Muscle of leg (tissue), 3 donors: ENCODE measurements at regions not wholly inside any gene's neighbourhood (a gene's known extent, or its start where the extent isn't known, plus 50 kb on each side); places are given as distances from the start of the nearest gene placed in this dataset.
"Not testable (repeated sequence)": the region's sequence is repeated elsewhere in the genome, so short reads cannot be mapped to it uniquely, and the experiment has no call there.

Experiments
- DNase-seq: peaks from one replicate; pipeline ENCODE4 v3.0.0; 2013
- H3K27ac ChIP-seq: one replicate; pipeline ENCODE4 v1.5.1; 2013; ENCODE audit warnings: mild to moderate bottlenecking, low read length, control low read depth
- H3K27me3 ChIP-seq: one replicate; pipeline ENCODE4 v1.6.1; 2013; ENCODE audit warnings: low read length; ENCODE audit not compliant: control insufficient read depth, insufficient read depth
- H3K36me3 ChIP-seq: one replicate; pipeline ENCODE4 v1.6.1; 2013; ENCODE audit warnings: low read length; ENCODE audit not compliant: control insufficient read depth, insufficient read depth
- H3K4me1 ChIP-seq: one replicate; pipeline ENCODE4 v1.6.1; 2013; ENCODE audit warnings: low read length; ENCODE audit not compliant: control insufficient read depth, insufficient read depth
- H3K4me3 ChIP-seq: one replicate; pipeline ENCODE4 v1.5.1; 2013; ENCODE audit warnings: low read length, control low read depth
- H3K9me3 ChIP-seq: replicated peaks from 2 replicates; pipeline ENCODE4 v1.6.1; 2013; ENCODE audit warnings: low read depth, low read length; ENCODE audit not compliant: control insufficient read depth
- WGBS: methylation state at CpG from one replicate; pipeline ENCODE4 v1.1.5; 2013; ENCODE audit warnings: missing lambda C conversion rate; ENCODE audit not compliant: insufficient coverage; 5-methylcytosine and 5-hydroxymethylcytosine counted together

DNA sequence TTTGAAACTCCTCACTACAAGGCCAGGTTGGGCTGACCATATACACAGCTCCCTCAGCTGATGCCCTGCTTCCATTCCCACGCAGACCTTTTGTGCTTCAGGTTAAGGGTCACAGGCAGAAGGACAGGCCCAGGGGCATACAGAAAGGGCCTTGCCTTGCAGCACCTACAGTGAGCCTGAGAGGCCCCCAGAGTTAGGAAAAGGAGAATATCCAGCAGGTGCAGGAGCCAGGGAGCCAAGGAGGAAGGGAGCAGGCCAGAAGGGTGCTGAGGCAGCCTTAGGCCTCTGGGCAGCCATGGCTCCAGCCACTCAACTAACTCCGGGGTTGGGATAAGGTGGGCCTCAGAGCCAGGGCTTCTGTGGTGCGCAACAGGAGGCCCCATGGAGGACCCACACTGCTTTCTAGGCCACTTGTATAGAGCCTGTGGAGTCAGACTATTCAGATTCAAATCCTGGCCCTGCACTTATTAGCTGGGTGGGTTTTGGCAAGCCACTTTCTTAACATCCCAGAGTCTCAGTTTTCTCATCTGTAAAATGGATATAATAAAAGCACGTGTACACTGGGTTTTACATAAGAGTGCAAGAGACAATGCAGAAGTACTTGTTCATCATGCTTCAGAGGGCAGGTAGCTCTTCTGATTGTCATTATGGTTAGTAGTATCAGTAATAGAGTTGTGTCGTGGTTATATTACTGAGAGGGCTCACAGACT is 214.6 kb upstream of the HAAO start:
- Histone ChIP-seq H3K9me3 (peaks cover 3% of the 10 kb centered on the region), H3K27ac (no peak overlapping the region), H3K4me1 (peaks cover 13% of the 10 kb centered on the region), H3K36me3 (no peaks in the 10 kb centered on the region), H3K27me3 (no peaks in the 10 kb centered on the region), H3K4me3 (no peak overlapping the region)
- DNase-seq = no peak
- WGBS = 70% methylated on average over 3 of the region's 5 CpGs

DNA sequence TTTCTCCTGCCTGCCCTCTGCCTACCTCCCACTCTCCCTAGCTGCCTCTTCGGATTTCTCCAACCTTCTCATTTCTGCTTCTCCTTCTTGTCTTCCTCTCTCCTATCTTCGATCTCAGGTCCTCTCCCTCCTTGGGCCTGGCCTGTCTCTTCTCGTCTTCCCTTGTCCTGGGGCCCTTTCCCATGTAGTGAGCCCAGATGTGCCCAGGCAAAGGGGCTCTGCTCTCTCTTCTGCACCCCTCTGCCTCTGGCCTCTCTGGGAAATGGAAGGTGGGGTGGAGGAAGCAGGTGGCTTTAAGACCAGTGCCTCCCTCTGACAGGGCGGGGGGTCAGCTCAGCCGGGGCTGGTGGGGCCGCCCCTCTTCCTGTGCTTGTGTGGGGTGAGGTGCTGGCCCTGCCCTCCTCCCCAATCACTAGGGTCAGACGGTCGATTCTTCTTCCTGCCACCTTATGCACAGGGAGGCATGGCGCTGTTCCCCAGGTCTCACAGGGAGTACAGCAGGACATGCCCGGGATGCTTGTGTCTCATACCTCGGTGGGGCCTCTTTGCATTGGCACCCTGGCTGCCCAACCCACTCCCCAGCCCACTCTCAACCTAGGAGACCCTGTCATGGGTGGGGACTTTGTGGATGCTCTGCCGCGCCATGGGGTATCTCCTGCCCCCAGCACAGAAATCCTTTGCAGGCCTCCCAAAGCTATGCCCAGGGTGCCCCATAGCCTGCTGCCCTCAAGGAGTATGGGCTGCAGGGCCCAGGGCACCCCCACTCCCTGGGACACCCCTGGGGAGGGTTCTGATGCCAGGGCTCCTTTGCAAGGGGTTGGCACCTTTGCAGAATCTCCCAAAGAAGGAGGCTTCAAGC is 213.8 kb upstream of the HAAO start:
- Histone ChIP-seq H3K9me3 (peaks cover 3% of the 10 kb centered on the region), H3K4me1 (peaks cover 13% of the 10 kb centered on the region), H3K36me3 (no peaks in the 10 kb centered on the region), H3K27me3 (no peaks in the 10 kb centered on the region), H3K4me3 (no peak overlapping the region), H3K27ac (no peak overlapping the region)
- no peak for DNase-seq
- WGBS = 78% methylated on average over 7 of the region's 13 CpGs

DNA sequence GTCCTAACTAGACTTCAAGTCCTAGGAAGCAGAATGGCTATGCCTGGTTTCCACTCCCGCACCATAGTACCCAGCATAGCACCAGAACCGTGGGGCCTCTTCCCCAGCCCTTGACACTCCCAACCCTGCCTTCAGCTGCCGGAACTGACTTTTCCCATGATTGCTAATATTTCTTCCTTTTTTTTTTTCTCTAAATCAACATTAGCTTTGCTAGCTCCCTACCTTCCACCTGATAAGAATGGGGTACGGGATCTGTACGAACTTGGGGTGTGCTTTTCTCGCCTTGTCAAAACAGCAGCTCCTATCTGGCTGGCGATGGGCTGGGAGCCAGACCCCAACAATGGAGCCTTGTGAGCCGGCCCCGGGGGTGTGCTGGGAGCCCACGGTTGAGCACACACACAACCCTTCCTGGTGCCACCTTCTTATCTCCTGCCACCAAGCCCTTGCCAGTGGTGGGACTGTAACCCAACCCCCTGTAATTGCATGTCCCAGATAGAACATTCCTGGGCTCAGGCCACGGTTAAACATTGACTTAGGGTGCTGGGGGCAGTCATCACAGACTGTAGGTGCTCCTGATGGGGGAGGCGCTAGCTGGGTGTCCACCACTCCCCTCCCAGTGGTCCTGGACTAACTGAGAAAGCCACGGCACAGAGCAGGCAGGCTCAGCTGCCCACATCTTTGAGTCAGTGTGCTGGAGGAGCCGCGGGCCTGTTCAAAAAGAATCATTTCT is 213.0 kb upstream of the HAAO start:
- H3K9me3 ChIP-seq = peaks cover 3% of the 10 kb centered on the region
- peaks cover 15% of the 10 kb centered on the region for H3K4me1 ChIP-seq
- H3K4me3 ChIP-seq = no peak overlapping the region
- no peak for DNase-seq
- no peaks in the 10 kb centered on the region for H3K27me3 ChIP-seq
- 75% methylated on average over 10 of the region's 15 CpGs for WGBS
- no peak overlapping the region for H3K27ac ChIP-seq
- no peaks in the 10 kb centered on the region for H3K36me3 ChIP-seq

DNA sequence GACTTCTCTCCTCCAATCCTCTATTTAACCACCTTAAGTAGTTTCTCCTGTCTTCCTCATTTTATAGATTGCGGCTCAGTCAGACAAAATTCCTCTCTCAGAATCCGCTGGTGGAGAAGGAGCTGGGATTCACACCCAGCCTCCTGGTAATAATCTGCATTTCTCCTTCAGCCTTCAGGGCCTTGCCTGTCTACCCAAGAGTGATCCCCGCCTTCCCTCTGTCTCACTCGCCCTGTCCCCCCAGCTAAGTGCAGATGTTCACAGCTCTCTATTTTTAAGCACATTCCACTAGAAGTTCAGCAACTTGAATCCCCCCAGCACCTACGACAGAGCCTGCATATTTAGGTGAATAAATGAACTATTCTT is 212.5 kb upstream of the HAAO start:
- Histone ChIP-seq H3K27ac (no peak overlapping the region), H3K4me1 (peaks cover 18% of the 10 kb centered on the region), H3K4me3 (no peak overlapping the region), H3K27me3 (no peaks in the 10 kb centered on the region), H3K36me3 (no peaks in the 10 kb centered on the region), H3K9me3 (peaks cover 3% of the 10 kb centered on the region)
- DNase-seq = no peak
- whole genome bisulfite sequencing = 59% methylated on average over 4 of the region's 5 CpGs

DNA sequence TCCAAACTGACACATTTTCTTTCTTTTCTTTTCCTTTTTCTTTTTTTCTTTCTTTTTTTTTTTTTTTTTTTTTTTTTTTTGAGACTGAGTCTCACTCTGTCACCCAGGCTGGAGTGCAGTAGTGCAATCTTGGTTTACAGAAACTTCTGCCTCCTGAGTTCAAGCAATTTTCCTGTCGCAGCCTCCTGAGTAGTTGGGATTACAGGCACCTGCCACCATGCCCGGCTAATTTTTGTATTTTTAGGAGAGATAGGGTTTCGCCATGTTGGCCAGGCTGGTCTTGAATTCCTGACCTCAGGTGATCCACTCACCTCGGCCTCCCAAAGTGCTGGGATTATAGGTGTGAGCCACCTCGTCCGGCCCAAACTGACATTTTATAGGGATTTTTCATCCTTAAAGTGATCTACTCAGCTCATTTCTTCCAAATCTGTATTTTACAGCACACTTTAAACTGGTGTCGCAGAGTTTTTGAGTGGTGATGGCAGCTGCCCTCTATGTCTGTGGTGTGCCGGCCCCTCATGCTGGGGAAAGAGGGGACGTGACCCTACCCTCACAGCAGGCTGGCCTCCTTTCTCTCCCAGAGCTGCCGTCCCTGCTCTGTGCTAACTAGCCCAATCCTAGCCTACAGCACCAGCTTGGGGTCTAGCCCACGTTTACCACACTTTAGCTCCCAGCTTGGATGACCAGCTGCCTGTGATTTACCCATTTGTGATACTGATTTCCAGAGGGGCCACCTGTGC is 211.9 kb upstream of the HAAO start:
- not testable (repeated sequence) for H3K36me3 ChIP-seq, H3K27me3 ChIP-seq, H3K27ac ChIP-seq, H3K9me3 ChIP-seq, DNase-seq, H3K4me3 ChIP-seq
- 81% methylated on average over 4 of the region's 11 CpGs for WGBS
- peaks cover 21% of the 10 kb centered on the region for H3K4me1 ChIP-seq

DNA sequence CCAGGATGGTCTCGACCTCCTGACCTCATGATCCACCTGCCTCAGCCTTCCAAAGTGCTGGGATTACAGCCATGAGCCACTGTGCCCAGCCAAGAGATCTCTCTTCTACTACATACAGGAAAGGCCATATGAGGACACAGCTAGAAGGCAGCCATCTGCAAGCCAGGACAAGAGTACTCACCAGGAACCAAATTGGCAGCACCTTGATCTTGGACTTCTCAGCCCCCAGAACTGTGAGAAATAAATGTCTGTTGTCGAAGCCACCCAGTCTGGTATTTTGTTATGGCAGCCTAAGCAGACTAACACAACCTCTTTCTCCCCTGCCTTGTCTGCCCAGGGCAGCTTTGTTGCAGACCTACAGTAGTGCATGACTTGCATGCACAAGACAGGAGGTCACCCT is 211.3 kb upstream of the HAAO start:
- H3K27me3 ChIP-seq = no peaks in the 10 kb centered on the region
- DNase-seq = no peak
- peaks cover 3% of the 10 kb centered on the region for H3K9me3 ChIP-seq
- peaks cover 23% of the 10 kb centered on the region for H3K4me1 ChIP-seq
- H3K36me3 ChIP-seq = no peaks in the 10 kb centered on the region
- WGBS = 100% methylated on average over 1 of the region's 2 CpGs
- H3K27ac ChIP-seq = no peak overlapping the region
- no peak overlapping the region for H3K4me3 ChIP-seq

DNA sequence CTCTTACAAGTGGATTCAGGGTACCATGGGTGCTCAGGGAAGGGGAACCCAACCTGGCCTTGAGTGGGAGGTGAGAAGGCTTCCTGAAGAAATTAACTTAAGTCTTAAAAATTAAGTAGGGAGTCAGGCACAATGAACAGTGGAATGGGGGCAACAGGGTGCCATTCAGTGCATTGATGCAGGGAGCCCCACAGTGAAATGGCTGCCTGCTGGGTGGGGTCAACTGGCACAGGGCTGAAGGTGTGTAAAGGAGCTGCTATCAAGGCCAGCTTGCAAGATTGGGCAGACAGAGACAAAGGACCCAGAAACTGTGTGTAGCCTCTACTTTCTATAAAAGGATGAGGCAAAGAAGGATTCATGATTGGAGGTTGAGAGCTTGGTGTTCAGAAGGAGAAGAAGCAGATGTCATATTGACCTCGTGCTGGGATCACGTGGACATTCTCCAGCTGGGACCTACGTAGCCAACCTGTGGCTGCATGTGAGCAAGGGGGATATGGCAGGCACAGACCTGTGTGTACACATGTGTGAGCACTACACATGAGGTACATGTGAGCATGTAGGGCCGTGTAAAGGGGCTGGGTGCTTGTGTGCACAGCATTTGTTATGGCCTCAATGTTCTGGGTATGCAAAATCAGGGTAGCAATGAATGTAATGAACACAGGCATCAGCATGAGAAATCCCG is 209.5 kb upstream of the HAAO start:
- Histone ChIP-seq H3K27ac (no peak overlapping the region), H3K9me3 (no peaks in the 10 kb centered on the region), H3K36me3 (no peaks in the 10 kb centered on the region), H3K4me3 (no peak overlapping the region), H3K27me3 (no peaks in the 10 kb centered on the region), H3K4me1 (peaks cover 23% of the 10 kb centered on the region)
- DNase-seq = no peak
- WGBS = 93% methylated on average over 4 of the region's 5 CpGs

DNA sequence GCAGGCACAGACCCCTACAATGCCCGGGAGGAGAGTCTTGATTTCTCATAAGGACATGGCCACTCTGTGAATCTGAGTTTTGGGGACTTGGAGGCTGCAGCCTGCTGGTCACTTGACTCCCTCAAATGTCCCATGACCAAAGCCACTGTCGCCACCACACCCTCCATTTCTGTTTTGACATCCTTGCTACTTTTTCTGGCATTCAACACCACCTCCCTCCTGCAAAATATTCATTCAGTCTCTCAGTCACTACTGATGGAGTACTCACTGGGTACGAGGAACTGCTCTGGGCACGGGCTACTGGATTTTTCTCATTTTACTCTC is 208.6 kb upstream of the HAAO start:
- H3K27ac ChIP-seq = no peak overlapping the region
- H3K9me3 ChIP-seq = no peaks in the 10 kb centered on the region
- H3K4me3 ChIP-seq = no peak overlapping the region
- no peaks in the 10 kb centered on the region for H3K36me3 ChIP-seq
- no peaks in the 10 kb centered on the region for H3K27me3 ChIP-seq
- no peak for DNase-seq
- WGBS = 97% methylated on average over 4 of the region's 4 CpGs
- H3K4me1 ChIP-seq = peaks cover 22% of the 10 kb centered on the region

DNA sequence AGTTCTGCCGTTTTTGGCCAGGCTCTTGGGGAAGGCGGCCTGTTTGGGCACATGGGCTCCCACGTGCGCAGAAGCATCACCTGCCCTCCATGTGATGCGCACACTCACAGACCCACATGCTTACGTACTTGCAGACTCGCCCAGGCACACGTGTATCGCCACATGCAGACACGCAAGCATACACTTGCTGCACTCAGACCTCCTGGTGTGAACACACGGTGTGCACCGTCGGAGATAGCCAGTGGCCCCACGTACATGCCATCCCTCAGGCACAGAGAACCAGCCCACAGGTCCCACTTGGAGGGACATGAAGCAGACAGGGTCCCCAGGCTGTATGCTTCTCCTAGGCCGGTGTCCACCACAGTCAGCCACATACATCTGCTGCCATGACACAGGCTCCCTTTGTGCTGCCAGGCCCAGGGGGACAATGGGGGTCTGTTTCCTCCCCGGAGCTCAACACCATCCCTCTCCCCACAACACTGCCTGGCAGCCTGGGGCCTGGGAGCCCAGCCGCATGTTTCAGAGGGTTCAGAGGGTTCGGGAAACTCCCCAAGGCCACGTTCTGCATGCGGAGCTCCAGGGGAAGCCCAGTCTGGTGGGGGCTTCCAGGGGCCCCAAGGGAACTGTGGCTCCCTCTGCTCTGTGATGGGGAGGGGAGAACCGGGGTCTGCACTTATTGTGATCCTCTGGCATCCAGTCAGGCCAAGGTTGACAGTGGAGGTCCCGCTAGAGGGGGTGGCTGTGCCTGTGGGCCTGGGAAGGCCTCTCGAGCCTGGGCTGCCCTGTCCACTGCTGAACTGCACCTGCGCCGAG is 208.1 kb upstream of the HAAO start:
- H3K4me3 ChIP-seq = no peak overlapping the region
- H3K9me3 ChIP-seq = no peaks in the 10 kb centered on the region
- H3K36me3 ChIP-seq = no peaks in the 10 kb centered on the region
- H3K27ac ChIP-seq = no peak overlapping the region
- H3K4me1 ChIP-seq = peaks cover 17% of the 10 kb centered on the region
- H3K27me3 ChIP-seq = no peaks in the 10 kb centered on the region
- 81% methylated on average over 20 of the region's 25 CpGs for WGBS
- DNase-seq = no peak
